COLO668 (cell line): ENCODE measurements at regions not wholly inside any gene's neighbourhood (a gene's known extent, or its start where the extent isn't known, plus 50 kb on each side); places are given as distances from the start of the nearest gene placed in this dataset.

Source experiments
- DNase-seq: peaks from one replicate; lab custom pipeline; 2025; ENCODE audit not compliant: unreplicated experiment; lab: John Stamatoyannopoulos, UW

- DNase-seq = peak; percentile 42
Observed at GRCh38 chr12:31868965-31869364, 90.2 kb upstream of the RESF1 start.

GRCh38 chr12:31867292-31867691 is 91.9 kb upstream of the RESF1 start:
- DNase-seq = no peak

GRCh38 chr12:31866523-31866922 is 92.7 kb upstream of the RESF1 start:
- DNase-seq = no peak

GRCh38 chr12:31865023-31865422 is 94.2 kb upstream of the RESF1 start:
- DNase-seq = no peak

- DNase-seq = no peak
Observed at GRCh38 chr12:31861360-31861759, 97.9 kb upstream of the RESF1 start.

- no peak for DNase-seq
Observed at GRCh38 chr12:31860401-31860800, 98.8 kb upstream of the RESF1 start.

GRCh38 chr12:31859232-31859977 is 99.8 kb upstream of the RESF1 start:
- no peak for DNase-seq

GRCh38 chr12:31855427-31855826 is 103.8 kb upstream of the RESF1 start:
- no peak for DNase-seq

- DNase-seq = no peak
Observed at GRCh38 chr12:31853977-31854376, 105.2 kb upstream of the RESF1 start.

GRCh38 chr12:31853520-31853919 is 105.7 kb upstream of the RESF1 start:
- DNase-seq = no peak

GRCh38 chr12:31850268-31850667 is 108.9 kb upstream of the RESF1 start:
- no peak for DNase-seq

- no peak for DNase-seq
Observed at GRCh38 chr12:31849090-31849687, 110.0 kb upstream of the RESF1 start.

GRCh38 chr12:31846405-31846804 is 112.8 kb upstream of the RESF1 start:
- no peak for DNase-seq

- DNase-seq = no peak
Observed at GRCh38 chr12:31845613-31846322, 113.4 kb upstream of the RESF1 start.

- DNase-seq = no peak
Observed at GRCh38 chr12:31843398-31844095, 114.7 kb upstream of the AMN1 start.

GRCh38 chr12:31837913-31838312 is 109.1 kb upstream of the AMN1 start:
- DNase-seq = no peak

- DNase-seq = peak; percentile 6
Observed at GRCh38 chr12:31835276-31835882, 106.6 kb upstream of the AMN1 start.

GRCh38 chr12:31834150-31834549 is 105.3 kb upstream of the AMN1 start:
- DNase-seq = no peak

GRCh38 chr12:31832740-31833729 is 104.2 kb upstream of the AMN1 start:
- no peak for DNase-seq

- DNase-seq = no peak
Observed at GRCh38 chr12:31828071-31828470, 99.2 kb upstream of the AMN1 start.
